ENCODE measurements at regions not wholly inside any gene's neighbourhood (a gene's known extent, or its start where the extent isn't known, plus 50 kb on each side); places are given as distances from the start of the nearest gene placed in this dataset.

- Histone ChIP-seq H2AFZ (ENCODE audit: low read length) (no peak overlapping the region), H3K4me1 (ENCODE audit: insufficient read depth, low read length, severe bottlenecking) (no peaks in the 10 kb centered on the region)
- TF ChIP-seq EZH2 (IDR thresholded peaks at IDR 0.05; ENCODE audit: borderline replicate concordance, low read length): no peak
- TF ChIP-seq, protein P1, sequence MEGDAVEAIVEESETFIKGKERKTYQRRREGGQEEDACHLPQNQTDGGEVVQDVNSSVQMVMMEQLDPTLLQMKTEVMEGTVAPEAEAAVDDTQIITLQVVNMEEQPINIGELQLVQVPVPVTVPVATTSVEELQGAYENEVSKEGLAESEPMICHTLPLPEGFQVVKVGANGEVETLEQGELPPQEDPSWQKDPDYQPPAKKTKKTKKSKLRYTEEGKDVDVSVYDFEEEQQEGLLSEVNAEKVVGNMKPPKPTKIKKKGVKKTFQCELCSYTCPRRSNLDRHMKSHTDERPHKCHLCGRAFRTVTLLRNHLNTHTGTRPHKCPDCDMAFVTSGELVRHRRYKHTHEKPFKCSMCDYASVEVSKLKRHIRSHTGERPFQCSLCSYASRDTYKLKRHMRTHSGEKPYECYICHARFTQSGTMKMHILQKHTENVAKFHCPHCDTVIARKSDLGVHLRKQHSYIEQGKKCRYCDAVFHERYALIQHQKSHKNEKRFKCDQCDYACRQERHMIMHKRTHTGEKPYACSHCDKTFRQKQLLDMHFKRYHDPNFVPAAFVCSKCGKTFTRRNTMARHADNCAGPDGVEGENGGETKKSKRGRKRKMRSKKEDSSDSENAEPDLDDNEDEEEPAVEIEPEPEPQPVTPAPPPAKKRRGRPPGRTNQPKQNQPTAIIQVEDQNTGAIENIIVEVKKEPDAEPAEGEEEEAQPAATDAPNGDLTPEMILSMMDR (IDR thresholded peaks at IDR 0.05; ENCODE audit: low read length): no peak
Observed at GRCh38 chrX:45267007-45267406, 66.3 kb upstream of the DIPK2B start.

GRCh38 chrX:45266456-45266855 is 65.8 kb upstream of the DIPK2B start:
- Histone ChIP-seq H3F3A (ENCODE audit: insufficient read depth, low read length) (no peaks in the 10 kb centered on the region), H3K4me3 (ENCODE audit: low read depth, low read length, poor library complexity, severe bottlenecking) (no peak overlapping the region), H3K9me2 (ENCODE audit: low read depth, low read length) (no peaks in the 10 kb centered on the region), H3K36me3 (ENCODE audit: insufficient read depth, low read length) (no peaks in the 10 kb centered on the region), H4K20me1 (ENCODE audit: insufficient read depth, low read length) (no peaks in the 10 kb centered on the region), H3K27me3 (ENCODE audit: insufficient read depth, low read length) (no peaks in the 10 kb centered on the region), H2AFZ (ENCODE audit: low read length) (no peak overlapping the region), H3K27ac (ENCODE audit: low read depth, low read length, poor library complexity, severe bottlenecking) (no peak overlapping the region), H3K9me3 (ENCODE audit: low read length) (no peaks in the 10 kb centered on the region), H3K4me1 (ENCODE audit: insufficient read depth, low read length, severe bottlenecking) (no peaks in the 10 kb centered on the region), H3K79me2 (ENCODE audit: insufficient read depth, low read length) (no peaks in the 10 kb centered on the region), H3K4me2 (ENCODE audit: low read length) (no peak overlapping the region), H3K9ac (ENCODE audit: low read length) (no peak overlapping the region)
- TF ChIP-seq EZH2 (IDR thresholded peaks at IDR 0.05; ENCODE audit: borderline replicate concordance, low read length): no peak
- TF ChIP-seq, protein P1 (IDR thresholded peaks at IDR 0.05; ENCODE audit: low read length): no peak

More at GRCh38 chrX:45267007-45267406, 66.3 kb upstream of the DIPK2B start:
- H3K9me3 ChIP-seq (ENCODE audit: low read length): no peaks in the 10 kb centered on the region
- H3K4me3 ChIP-seq (ENCODE audit: low read depth, low read length, poor library complexity, severe bottlenecking): no peak overlapping the region
- H3K9ac ChIP-seq (ENCODE audit: low read length): no peak overlapping the region
- no peaks in the 10 kb centered on the region for H3K27me3 ChIP-seq (ENCODE audit: insufficient read depth, low read length)
- H3K9me2 ChIP-seq (ENCODE audit: low read depth, low read length): no peaks in the 10 kb centered on the region
- no peaks in the 10 kb centered on the region for H4K20me1 ChIP-seq (ENCODE audit: insufficient read depth, low read length)
- no peaks in the 10 kb centered on the region for H3K79me2 ChIP-seq (ENCODE audit: insufficient read depth, low read length)
- H3F3A ChIP-seq (ENCODE audit: insufficient read depth, low read length): no peaks in the 10 kb centered on the region
- H3K4me2 ChIP-seq (ENCODE audit: low read length): no peak overlapping the region
- no peaks in the 10 kb centered on the region for H3K36me3 ChIP-seq (ENCODE audit: insufficient read depth, low read length)
- H3K27ac ChIP-seq (ENCODE audit: low read depth, low read length, poor library complexity, severe bottlenecking): no peak overlapping the region

DNA sequence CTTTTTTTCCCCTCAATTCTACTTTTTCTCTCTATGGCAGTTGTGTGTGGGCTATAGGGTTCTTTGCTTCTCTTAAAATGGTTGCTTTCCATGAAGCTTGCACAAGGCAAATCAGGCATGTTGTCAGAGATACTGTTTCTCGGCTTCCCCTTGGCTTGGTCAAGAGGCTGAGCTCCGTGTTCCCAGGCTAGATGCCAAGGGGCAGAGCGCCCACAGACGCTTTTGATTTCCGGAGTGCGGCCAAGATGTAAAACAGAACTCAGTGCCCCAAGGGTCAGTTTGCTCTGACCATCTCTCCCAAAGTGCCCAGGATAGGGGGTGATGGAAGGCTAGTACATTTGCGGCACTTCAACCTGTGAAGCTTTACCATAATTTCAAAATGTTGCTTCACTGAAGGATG is 64.2 kb upstream of the DIPK2B start:
- H4K20me1 ChIP-seq (ENCODE audit: insufficient read depth, low read length): no peaks in the 10 kb centered on the region
- H3K9ac ChIP-seq (ENCODE audit: low read length): no peak overlapping the region
- H3K9me3 ChIP-seq (ENCODE audit: low read length): no peaks in the 10 kb centered on the region
- H3K27ac ChIP-seq (ENCODE audit: low read depth, low read length, poor library complexity, severe bottlenecking): no peak overlapping the region
- no peaks in the 10 kb centered on the region for H3K4me1 ChIP-seq (ENCODE audit: insufficient read depth, low read length, severe bottlenecking)
- no peaks in the 10 kb centered on the region for H3K9me2 ChIP-seq (ENCODE audit: low read depth, low read length)
- no peak overlapping the region for H3K4me3 ChIP-seq (ENCODE audit: low read depth, low read length, poor library complexity, severe bottlenecking)
- H3K79me2 ChIP-seq (ENCODE audit: insufficient read depth, low read length): no peaks in the 10 kb centered on the region
- H3F3A ChIP-seq (ENCODE audit: insufficient read depth, low read length): no peaks in the 10 kb centered on the region
- H3K4me2 ChIP-seq (ENCODE audit: low read length): no peak overlapping the region
- H2AFZ ChIP-seq (ENCODE audit: low read length): no peak overlapping the region
- H3K36me3 ChIP-seq (ENCODE audit: insufficient read depth, low read length): no peaks in the 10 kb centered on the region
- TF ChIP-seq EZH2 (IDR thresholded peaks at IDR 0.05; ENCODE audit: borderline replicate concordance, low read length): no peak
- TF ChIP-seq, protein P1 (IDR thresholded peaks at IDR 0.05; ENCODE audit: low read length): no peak
- no peaks in the 10 kb centered on the region for H3K27me3 ChIP-seq (ENCODE audit: insufficient read depth, low read length)

Data from OCI-LY1 (cell line).